Nephron progenitor cell (in vitro differentiated cells): ENCODE measurements at regions not wholly inside any gene's neighbourhood (a gene's known extent, or its start where the extent isn't known, plus 50 kb on each side); places are given as distances from the start of the nearest gene placed in this dataset.

ENCODE experiments used
- DNase-seq: peaks from one replicate; pipeline ENCODE4 v3.0.0; 2021
- H3K27ac Mint-ChIP-seq: 2 replicates; pipeline ENCODE4 v1.8.0; 2021; ENCODE audit warnings: mild to moderate bottlenecking, moderate library complexity, mixed read lengths
- H3K27me3 Mint-ChIP-seq: 2 replicates; pipeline ENCODE4 v1.8.0; 2021; ENCODE audit warnings: mild to moderate bottlenecking, low read depth, mixed read lengths; ENCODE audit not compliant: poor library complexity
- H3K36me3 Mint-ChIP-seq: 2 replicates; pipeline ENCODE4 v1.8.0; 2021; ENCODE audit warnings: low read depth, mixed read lengths
- H3K4me1 Mint-ChIP-seq: 2 replicates; pipeline ENCODE4 v1.8.0; 2021; ENCODE audit warnings: mixed read lengths
- H3K4me3 Mint-ChIP-seq: 2 replicates; pipeline ENCODE4 v1.8.0; 2021; ENCODE audit warnings: mild to moderate bottlenecking, moderate library complexity, mixed read lengths
- H3K9me3 Mint-ChIP-seq: 2 replicates; pipeline ENCODE4 v1.8.0; 2021; ENCODE audit warnings: mild to moderate bottlenecking, moderate library complexity, mixed read lengths
- TF ChIP-seq, protein P1 (sequence below): fragments of 200-600 bp; sonication (generic); IDR thresholded peaks from 2 replicates; pipeline ENCODE4 v1.5.0; 2021; ENCODE audit warnings: antibody characterized with exemption

DNA sequence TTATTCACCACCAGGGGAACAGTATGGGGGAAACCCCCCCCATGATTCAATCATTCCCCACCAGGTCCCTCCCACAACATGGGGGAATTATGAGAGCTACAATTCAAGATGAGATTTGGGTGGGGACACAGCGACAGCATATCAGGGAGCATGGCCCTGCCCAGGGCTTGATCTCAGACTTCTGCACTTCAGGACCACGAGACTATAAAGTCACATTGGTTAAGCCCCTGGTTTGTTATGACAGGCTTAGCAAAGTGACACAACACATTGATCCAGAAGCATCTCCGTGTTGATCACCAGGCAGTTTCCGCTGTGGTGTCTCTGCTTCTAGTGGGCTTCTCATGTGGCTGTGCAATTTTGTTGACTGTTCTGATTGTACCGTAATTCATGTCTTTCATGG lies 312.7 kb upstream of the C1orf174 start:
- H3K9me3 Mint-ChIP-seq: peaks cover 8% of the 10 kb centered on the region
- no peaks in the 10 kb centered on the region for H3K36me3 Mint-ChIP-seq
- peaks cover 4% of the 10 kb centered on the region for H3K27me3 Mint-ChIP-seq
- no peak for DNase-seq
- TF ChIP-seq, protein P1, sequence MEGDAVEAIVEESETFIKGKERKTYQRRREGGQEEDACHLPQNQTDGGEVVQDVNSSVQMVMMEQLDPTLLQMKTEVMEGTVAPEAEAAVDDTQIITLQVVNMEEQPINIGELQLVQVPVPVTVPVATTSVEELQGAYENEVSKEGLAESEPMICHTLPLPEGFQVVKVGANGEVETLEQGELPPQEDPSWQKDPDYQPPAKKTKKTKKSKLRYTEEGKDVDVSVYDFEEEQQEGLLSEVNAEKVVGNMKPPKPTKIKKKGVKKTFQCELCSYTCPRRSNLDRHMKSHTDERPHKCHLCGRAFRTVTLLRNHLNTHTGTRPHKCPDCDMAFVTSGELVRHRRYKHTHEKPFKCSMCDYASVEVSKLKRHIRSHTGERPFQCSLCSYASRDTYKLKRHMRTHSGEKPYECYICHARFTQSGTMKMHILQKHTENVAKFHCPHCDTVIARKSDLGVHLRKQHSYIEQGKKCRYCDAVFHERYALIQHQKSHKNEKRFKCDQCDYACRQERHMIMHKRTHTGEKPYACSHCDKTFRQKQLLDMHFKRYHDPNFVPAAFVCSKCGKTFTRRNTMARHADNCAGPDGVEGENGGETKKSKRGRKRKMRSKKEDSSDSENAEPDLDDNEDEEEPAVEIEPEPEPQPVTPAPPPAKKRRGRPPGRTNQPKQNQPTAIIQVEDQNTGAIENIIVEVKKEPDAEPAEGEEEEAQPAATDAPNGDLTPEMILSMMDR: no peak
- H3K27ac Mint-ChIP-seq: peak overlapping the region; percentile 50
- H3K4me1 Mint-ChIP-seq: peaks cover 36% of the 10 kb centered on the region
- no peak overlapping the region for H3K4me3 Mint-ChIP-seq

DNA sequence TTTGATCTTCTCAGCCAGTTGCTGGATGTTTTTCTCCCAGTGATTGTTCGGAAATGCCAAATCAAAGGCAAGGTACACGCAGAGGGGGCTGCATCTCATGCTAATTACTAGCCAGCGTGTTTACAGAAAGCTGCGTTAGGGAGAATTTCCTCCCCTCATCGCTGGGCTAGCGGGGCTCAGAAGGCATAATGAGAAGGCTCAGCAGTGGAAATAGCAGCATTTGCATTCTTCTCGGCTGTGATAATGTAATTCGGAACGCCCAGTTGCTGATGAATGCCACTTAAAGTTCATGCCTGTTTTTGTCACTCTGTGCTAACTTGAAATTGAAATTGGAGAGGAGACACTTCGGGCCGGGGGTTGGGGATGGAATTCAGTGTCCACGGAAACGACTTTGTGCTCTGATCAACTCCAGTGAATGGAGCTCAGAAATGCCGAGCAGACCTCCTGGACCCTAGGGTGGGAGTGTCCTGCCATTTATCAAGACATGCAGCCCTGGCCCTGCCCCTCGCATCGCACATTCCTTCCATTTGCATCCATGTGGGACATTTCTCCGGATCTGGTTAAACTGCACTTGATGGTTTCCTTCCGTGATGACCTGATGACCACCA lies 313.4 kb upstream of the C1orf174 start:
- H3K9me3 Mint-ChIP-seq: peaks cover 11% of the 10 kb centered on the region
- H3K27ac Mint-ChIP-seq: peak overlapping the region; percentile 25
- H3K36me3 Mint-ChIP-seq: no peaks in the 10 kb centered on the region
- TF ChIP-seq, protein P1: no peak
- DNase-seq: peak; percentile 9
- H3K4me3 Mint-ChIP-seq: peak overlapping the region; percentile 36
- peaks cover 36% of the 10 kb centered on the region for H3K4me1 Mint-ChIP-seq
- H3K27me3 Mint-ChIP-seq: peaks cover 7% of the 10 kb centered on the region

DNA sequence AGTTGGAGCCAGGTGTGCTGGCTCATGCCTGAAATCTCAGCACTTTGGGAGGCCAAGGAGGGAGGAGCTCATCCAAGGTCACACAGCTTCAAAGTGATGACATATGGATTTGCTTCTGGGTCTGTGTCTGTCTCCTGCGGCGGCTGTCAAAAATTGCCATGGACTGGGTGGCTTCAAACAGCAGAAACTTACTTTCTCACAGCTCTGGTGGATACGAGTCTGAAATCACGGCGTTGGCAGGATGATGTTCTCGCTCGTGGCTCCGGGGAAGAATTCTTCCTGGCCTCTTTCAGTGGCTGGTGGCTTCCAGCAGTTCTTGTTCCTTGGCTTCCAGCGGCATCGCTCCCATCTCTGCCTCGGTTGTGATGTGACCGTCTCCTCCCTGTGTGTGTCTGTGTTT lies 314.8 kb upstream of the C1orf174 start:
- no peak for DNase-seq
- Mint-ChIP-seq H3K4me1 (peaks cover 36% of the 10 kb centered on the region), H3K4me3 (no peak overlapping the region), H3K27ac (no peak overlapping the region), H3K9me3 (peaks cover 11% of the 10 kb centered on the region), H3K27me3 (peaks cover 7% of the 10 kb centered on the region), H3K36me3 (no peaks in the 10 kb centered on the region)
- TF ChIP-seq, protein P1: no peak

DNA sequence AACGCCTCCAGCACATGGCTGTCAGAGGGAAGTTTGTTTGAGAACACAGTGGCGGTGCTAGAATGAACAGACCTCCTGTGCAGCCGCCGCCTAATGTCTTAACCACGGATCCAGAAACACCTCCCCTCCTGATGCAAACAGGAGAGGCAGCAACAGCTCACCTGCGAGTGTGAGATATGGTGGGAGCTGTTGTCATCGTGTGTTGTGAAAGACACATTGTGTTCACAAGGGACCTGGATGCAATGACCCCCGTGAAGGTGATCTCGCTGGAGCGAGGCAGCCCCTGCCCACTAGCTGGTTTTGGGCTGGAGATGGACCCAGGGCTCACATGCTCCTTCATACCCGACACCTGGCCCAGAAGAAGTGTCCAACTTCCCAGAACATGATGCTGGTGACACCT lies 315.3 kb upstream of the C1orf174 start:
- Mint-ChIP-seq H3K4me1 (peaks cover 36% of the 10 kb centered on the region), H3K4me3 (no peak overlapping the region), H3K27ac (no peak overlapping the region), H3K36me3 (no peaks in the 10 kb centered on the region), H3K9me3 (peaks cover 11% of the 10 kb centered on the region), H3K27me3 (peaks cover 7% of the 10 kb centered on the region)
- no peak for DNase-seq
- TF ChIP-seq, protein P1: no peak

DNA sequence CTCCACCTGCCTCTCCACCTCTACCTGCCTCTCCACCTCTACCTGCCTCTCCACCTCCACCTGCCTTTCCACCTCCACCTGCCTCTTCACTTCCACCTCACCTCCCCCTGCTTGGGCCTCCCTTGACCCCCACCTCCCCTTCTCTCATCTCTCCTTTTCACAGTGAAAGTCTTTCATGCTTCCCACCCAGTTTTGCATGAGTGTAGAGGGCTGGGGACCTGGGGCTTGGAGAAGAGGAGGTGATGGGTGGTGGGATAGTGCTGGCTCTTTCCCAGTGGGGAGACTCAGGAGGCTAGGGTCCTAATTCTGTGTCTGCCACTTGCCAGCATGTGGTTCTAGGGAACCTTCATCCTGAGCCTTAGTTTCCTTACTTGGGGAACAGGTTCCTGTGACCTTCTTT lies 316.2 kb upstream of the C1orf174 start:
- H3K27ac Mint-ChIP-seq: no peak overlapping the region
- H3K9me3 Mint-ChIP-seq: peaks cover 11% of the 10 kb centered on the region
- no peak overlapping the region for H3K4me3 Mint-ChIP-seq
- H3K36me3 Mint-ChIP-seq: no peaks in the 10 kb centered on the region
- no peak for DNase-seq
- peaks cover 7% of the 10 kb centered on the region for H3K27me3 Mint-ChIP-seq
- H3K4me1 Mint-ChIP-seq: peaks cover 36% of the 10 kb centered on the region
- TF ChIP-seq, protein P1: no peak

DNA sequence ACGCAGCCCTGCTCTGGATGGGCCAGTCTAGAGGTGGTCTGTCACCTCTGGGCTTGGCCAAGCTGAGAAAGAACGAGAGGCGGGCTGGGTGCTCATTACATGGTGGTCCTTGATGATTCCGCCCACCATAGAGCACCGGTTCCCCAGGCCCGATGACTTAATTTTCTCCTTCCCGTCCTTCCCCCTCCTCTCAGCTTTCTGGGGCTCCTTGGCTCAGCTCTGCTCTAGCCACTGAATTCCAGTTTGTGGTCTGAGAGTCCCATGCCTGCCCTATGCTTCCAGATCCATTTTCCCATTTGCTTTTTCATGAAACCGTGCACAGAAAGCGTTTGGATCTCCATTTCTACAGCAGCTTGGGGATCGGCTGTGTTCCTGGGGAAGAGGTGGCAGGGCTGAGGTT lies 318.5 kb upstream of the C1orf174 start:
- DNase-seq: no peak
- peaks cover 15% of the 10 kb centered on the region for H3K4me1 Mint-ChIP-seq
- no peaks in the 10 kb centered on the region for H3K36me3 Mint-ChIP-seq
- H3K4me3 Mint-ChIP-seq: no peak overlapping the region
- TF ChIP-seq, protein P1: no peak
- peaks cover 2% of the 10 kb centered on the region for H3K27me3 Mint-ChIP-seq
- H3K27ac Mint-ChIP-seq: no peak overlapping the region
- peaks cover 11% of the 10 kb centered on the region for H3K9me3 Mint-ChIP-seq
